Skeletal muscle cell (primary cell): ENCODE measurements at regions not wholly inside any gene's neighbourhood (a gene's known extent, or its start where the extent isn't known, plus 50 kb on each side); places are given as distances from the start of the nearest gene placed in this dataset.
"Not testable (repeated sequence)": the region's sequence is repeated elsewhere in the genome, so short reads cannot be mapped to it uniquely, and the experiment has no call there.

Source experiments
- DNase-seq: peaks from one replicate; pipeline ENCODE4 v3.0.0-alpha.2; 2010; ENCODE audit warnings: low read depth
- H3K4me3 ChIP-seq: 2 replicates; pipeline ENCODE4 v1.5.1; 2011; ENCODE audit warnings: low read depth, mild to moderate bottlenecking, control low read depth, low read length, moderate library complexity

GRCh38 chr1:82391712-82392111 lies 591.0 kb downstream of the ADGRL2 start:
- peak; percentile 80 for DNase-seq
- H3K4me3 ChIP-seq, result no peak overlapping the region

- DNase-seq, result no peak
- no peak overlapping the region for H3K4me3 ChIP-seq
Observed at GRCh38 chr1:82390627-82391026, 589.9 kb downstream of the ADGRL2 start.

DNA sequence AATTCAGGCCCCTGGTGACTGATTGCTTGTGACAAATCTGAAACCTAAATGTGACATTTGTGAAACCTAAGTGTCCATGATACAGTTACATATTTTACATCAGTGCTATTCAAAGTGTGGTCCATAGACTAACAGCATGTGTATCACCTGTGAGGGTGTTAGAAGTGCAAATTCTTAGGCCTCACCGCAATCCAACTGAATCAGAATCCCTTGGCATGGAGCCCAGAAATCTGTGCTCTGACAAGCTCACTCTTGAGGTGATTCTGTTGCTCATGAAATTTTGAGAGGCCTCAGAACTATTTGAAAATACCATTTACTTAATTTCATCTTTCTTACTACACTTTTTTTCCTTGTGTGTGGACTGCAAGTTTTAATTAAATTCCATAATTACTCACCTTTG lies 587.9 kb downstream of the ADGRL2 start:
- no peak overlapping the region for H3K4me3 ChIP-seq
- peak; percentile 63 for DNase-seq

DNA sequence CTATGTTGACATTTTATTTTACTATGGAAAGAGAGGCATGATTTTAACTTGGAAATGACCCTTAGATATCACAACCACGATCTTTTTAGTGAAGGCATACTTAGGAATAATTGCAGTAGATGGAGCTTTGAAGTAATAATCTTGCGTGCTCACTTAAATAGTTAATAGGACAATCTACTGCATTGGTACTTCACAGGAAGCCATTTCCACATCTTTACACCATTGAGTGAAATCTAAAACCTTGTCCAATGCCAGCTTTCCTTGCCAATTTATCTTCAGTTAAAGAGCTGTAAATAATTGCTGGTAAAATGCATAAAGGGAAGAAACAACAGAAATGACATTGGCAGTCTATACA lies 586.3 kb downstream of the ADGRL2 start:
- DNase-seq, result no peak
- no peak overlapping the region for H3K4me3 ChIP-seq

DNA sequence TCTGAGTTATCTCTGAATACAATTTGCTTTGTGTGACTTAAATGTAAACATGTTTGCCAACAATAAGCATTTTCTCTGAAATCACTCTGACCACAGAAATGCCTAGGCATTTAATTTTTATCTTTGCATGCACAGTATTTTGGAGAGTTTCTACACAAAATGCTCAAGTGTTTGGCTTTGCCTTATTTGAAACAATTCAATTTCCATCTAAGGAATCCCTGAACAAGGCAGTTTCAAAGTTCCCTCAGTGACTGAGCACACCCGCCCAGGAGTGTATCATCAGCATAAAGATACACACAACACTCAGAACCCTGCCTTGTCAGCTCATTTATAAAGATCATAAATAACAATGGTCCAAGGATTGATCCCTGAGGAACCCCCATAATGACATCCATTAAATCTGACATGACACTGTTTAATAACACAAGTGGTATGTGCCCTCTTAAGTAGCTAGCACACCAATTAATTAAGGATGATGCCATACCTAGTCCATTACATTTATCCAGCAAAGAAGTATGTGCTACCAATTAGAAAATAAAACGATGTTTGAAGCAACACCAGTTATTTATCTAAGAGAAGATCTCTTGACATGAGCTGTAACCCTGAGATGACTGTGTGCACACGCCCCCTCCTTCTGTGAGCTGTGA lies 585.8 kb downstream of the ADGRL2 start:
- DNase-seq, result no peak

GRCh38 chr1:82384776-82385175 lies 584.0 kb downstream of the ADGRL2 start:
- DNase-seq, result no peak
- H3K4me3 ChIP-seq, result no peak overlapping the region

More for the DNA sequence above, 585.8 kb downstream of the ADGRL2 start:
- H3K4me3 ChIP-seq, result no peak overlapping the region

DNA sequence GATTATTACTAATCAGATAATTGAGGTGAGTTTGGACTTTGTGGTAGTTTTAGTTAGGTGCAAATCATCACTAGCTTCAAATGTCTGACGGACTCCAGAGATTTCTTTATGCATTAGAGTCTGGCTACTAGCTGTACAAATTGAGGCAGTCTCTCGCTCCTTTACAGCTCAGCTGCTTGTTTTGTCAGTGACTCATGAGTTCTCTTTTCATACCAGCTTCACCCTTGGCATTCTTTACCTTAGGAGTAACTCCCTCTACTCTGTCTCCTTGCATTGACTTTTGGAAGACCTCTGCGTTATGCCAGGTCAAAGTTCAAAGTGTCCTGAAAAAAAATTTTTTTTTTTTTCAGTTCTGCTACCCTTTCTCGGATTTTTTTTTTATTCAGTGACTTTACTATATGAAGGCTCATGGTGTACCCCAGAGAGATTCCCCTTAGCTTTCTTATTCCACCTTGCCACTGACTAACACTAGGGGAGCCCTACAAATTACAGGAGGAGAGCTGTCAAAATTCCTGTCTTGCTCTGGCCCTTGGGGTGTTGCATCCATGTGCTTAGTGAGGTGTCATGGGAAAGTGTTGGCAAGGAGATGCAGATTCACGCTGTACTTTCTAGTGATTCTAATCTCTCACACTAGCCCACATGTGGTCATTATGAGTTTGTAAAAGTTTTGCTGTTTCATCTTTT lies 576.6 kb downstream of the ADGRL2 start:
- no peak overlapping the region for H3K4me3 ChIP-seq
- DNase-seq, result peak; percentile 58

DNA sequence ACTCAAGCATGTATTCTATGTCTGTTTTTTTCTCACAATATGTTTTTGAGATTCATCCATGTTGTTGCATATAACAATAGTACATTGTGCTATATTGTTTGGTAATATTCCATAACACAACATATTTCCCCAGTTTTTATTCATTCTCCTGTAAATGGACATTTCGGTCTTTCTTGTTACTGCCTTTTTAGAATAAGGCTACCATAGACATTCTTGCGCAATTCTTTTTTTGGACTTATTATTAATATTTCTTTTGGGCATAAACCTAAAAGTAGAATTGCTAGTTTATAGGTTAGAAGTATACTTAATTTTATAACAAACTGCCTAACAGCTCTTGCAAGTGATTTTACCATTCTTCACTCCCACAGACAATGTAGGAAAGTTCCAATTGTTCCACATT lies 573.0 kb downstream of the ADGRL2 start:
- DNase-seq, result no peak
- H3K4me3 ChIP-seq, result no peak overlapping the region

DNA sequence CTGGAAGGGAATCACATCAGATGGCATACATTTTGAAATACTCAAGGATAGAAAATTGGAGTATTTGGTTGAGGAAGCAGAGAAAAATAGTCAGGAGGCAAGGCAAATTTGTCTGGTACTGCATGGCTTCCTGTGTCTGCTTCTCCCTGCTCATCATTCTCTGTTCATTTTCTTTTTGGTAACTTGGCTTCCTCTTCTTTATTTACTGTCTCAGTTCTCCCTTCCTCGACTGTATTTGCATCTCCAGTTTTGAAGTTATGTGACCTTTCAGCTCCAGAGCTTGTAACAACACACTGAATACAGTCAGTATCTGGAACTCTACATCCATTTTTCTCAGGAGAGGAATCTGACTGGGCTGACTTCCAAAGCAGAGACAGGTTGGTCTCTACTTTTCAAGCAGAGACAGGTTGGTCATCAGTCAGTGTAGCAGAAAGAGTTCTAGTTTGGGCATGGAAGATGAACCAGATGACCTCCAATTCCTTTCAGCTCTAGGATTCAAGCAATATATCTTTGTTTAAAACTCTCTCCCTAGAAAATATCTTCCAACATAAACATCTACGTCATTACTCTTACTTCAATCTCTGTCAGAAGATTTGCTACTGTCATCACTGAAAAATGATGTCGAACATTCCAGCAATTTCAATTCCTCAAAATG lies 571.2 kb downstream of the ADGRL2 start:
- H3K4me3 ChIP-seq, result no peak overlapping the region
- DNase-seq, result no peak

DNA sequence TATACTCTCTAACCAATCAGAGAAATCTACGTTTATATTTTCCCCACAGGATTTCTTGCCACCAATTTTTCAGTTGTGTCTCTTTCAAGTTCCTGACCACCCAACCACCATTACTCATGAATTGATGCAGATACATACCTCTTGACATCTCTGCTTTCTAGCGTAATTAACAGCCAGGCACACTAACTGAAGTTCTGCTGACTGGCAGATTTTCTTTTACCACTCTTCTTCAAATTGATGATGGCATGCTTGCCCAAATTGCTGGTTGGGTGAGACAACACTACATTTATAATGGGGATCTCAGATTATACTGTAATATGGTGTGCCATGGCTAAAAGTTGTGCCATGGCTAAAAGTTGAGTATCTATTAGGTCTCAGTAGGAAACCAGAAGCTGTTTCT lies 566.7 kb downstream of the ADGRL2 start:
- H3K4me3 ChIP-seq, result no peak overlapping the region
- DNase-seq, result no peak

- DNase-seq, result no peak
- no peak overlapping the region for H3K4me3 ChIP-seq
Observed at GRCh38 chr1:82366689-82367088, 566.0 kb downstream of the ADGRL2 start.

- not testable (repeated sequence) for DNase-seq, H3K4me3 ChIP-seq
Observed at GRCh38 chr1:82359541-82359940, 558.8 kb downstream of the ADGRL2 start.

DNA sequence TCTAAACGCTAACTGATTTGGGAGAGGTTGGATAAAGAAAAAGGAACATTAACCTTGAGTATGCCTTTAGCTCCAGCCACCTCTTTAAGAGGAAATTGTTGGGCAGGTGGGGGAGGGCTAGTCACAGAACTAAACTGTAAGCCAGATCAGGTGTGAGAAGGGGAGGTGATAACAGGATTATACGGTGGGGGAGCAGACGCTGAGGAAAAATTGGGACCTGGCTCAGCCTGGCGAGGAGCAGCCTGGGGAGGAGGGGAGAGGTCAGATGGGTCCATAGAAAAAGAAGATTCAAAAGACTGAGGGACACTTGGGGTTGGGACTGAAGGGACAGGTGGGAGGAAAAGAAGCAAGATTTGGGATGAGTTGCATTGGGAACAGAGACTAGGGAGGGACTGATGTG lies 558.0 kb downstream of the ADGRL2 start:
- not testable (repeated sequence) for H3K4me3 ChIP-seq, DNase-seq

DNA sequence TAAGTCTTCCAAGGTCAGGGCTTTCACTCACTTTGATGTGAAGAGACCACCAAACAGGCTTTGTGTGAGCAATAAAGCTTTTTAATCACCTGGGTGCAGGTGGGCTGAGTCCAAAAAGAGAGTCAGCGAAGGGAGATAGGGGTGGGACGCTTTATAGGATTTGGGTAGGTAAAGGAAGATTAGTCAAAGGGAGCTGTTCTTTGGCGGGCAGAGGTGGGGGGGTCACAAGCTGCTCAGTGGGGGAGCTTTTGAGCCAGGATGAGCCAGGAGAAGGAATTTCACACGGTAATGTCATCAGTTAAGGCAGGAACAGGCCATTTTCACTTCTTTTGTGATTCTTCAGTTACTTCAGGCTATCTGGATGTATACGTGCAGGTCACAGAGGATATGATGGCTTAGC lies 553.8 kb downstream of the ADGRL2 start:
- not testable (repeated sequence) for H3K4me3 ChIP-seq, DNase-seq

GRCh38 chr1:82348487-82348886 lies 547.8 kb downstream of the ADGRL2 start:
- H3K4me3 ChIP-seq, result no peak overlapping the region
- DNase-seq, result no peak

DNA sequence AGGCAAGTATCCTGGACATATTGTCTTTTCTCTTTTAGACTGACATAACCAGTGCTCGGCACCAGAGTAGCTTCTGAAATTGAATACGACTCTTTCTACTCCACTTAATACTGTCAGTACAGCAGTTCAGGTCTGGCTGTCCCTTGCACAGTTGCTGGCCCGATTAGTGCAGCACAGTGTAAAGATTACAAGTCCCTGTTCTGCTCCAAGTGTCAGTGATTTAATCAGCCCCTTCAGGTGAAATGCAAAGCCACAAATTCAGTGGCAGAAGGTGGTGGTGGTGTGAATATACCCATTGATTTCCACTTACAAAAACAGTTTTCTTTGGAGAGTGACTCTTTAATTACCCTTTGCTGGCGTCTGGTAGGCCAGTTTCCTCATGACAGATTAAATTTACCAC lies 545.4 kb downstream of the ADGRL2 start:
- no peak for DNase-seq
- H3K4me3 ChIP-seq, result no peak overlapping the region

GRCh38 chr1:82343381-82343780 lies 542.6 kb downstream of the ADGRL2 start:
- DNase-seq, result peak; percentile 4
- no peak overlapping the region for H3K4me3 ChIP-seq

DNA sequence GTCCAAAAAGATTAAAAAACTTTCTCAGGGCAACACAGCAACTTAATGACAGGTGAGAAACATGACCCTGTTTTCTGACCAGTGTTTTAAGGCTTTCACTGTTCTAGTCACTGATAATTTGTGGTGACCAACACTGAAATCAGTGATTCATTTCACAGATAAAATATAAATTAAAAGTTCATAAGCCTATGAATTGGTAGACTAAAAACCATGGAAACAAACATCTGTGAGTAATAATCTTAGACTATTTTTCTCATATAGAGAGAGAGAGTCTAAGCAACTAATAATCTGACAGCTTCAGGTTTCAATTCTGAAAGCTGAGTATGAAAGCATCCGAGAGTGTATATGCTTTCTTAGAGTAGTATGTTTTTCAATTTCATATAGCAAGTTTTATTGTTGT lies 536.9 kb downstream of the ADGRL2 start:
- H3K4me3 ChIP-seq, result no peak overlapping the region

DNA sequence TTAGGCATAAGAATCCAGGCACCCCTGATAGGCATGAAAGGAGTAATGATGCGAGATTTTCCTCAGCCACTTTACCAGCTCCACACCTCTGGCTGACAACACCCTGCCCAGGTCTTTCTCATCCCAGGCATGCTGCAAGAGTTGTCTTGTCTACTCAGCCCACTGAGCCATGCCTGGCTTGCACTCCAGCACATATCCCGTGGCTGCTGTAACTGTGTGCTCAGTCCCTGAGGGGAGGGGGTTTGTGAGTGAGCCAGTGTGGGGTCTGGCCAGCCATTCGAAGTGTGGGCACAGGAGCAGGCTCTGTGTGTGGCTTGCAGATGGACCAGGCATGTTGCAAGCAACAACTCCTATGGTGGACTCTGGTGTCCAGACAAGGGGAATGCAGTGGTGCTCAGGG lies 529.6 kb downstream of the ADGRL2 start:
- DNase-seq, result no peak

More for the DNA sequence above, 536.9 kb downstream of the ADGRL2 start:
- DNase-seq, result no peak

DNA sequence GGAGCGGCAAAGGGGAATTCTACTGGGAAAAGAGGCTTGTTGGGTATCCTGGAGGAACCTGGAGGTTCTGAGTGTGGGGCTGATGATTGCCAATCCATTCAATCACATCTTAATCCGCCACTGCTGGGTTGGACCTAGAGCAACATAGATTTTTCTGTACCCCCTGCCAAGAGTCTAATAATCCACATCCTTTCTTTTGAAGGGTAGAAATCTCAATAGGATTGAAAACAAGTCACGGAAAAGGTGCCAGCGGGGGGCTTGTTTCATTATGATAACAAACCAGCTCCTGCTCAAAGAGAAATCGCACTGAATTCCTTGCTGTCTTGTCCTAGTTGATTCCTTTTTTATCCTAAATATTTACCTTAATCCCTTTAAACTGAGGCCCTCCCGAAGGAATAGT lies 528.5 kb downstream of the ADGRL2 start:
- no peak overlapping the region for H3K4me3 ChIP-seq
- no peak for DNase-seq

More for the DNA sequence above, 529.6 kb downstream of the ADGRL2 start:
- H3K4me3 ChIP-seq, result no peak overlapping the region
